DND-41 (cell line): ENCODE measurements at regions not wholly inside any gene's neighbourhood (a gene's known extent, or its start where the extent isn't known, plus 50 kb on each side); places are given as distances from the start of the nearest gene placed in this dataset.

ENCODE experiments used
- EZH2 ChIP-seq: IDR thresholded peaks from 3 replicates; pipeline ENCODE4 v1.6.1; 2012; ENCODE audit warnings: borderline replicate concordance, low read depth, mild to moderate bottlenecking, moderate library complexity, low read length, inconsistent platforms; ENCODE audit not compliant: severe bottlenecking
- TF ChIP-seq, protein P1 (sequence below): IDR thresholded peaks from 2 replicates; pipeline ENCODE4 v1.5.1; 2012; ENCODE audit warnings: borderline replicate concordance, low read length, moderate library complexity, mild to moderate bottlenecking; ENCODE audit not compliant: poor library complexity, severe bottlenecking; ENCODE audit errors: extremely low read depth

DNA sequence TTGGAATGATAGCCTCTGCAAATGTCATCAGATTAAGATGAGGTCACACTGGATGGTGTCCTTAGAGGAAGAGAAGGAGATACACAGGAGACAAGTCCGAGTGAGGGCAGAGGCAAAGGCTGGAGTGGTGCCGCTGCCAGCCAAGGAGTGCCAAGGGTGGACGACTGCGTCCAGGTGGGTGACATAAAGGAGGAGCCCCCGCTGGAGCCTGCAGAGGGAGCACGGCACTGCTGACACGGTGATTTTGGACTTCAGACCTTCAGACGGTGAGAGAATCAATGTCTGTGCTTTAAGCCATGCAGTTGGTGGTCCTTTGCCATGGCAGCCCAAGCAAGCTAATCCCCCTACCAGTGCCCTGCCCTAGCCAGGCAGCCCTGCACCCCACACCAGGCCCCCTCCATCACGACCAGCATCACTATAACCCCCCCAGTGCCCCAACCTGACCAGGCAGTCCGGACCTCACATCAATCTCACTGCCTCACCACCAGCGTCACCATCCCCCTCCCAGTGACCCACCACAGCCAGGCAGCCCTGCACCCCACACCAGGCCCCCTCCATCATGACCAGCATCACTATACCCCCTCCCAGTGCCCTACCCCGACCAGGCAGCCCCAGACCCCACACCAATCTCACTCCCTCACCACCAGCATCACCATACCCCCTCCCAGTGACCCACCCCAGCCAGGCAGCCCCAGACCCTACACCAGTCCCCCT, 130.0 kb downstream of the HMX1 start:
- TF ChIP-seq, protein P1, sequence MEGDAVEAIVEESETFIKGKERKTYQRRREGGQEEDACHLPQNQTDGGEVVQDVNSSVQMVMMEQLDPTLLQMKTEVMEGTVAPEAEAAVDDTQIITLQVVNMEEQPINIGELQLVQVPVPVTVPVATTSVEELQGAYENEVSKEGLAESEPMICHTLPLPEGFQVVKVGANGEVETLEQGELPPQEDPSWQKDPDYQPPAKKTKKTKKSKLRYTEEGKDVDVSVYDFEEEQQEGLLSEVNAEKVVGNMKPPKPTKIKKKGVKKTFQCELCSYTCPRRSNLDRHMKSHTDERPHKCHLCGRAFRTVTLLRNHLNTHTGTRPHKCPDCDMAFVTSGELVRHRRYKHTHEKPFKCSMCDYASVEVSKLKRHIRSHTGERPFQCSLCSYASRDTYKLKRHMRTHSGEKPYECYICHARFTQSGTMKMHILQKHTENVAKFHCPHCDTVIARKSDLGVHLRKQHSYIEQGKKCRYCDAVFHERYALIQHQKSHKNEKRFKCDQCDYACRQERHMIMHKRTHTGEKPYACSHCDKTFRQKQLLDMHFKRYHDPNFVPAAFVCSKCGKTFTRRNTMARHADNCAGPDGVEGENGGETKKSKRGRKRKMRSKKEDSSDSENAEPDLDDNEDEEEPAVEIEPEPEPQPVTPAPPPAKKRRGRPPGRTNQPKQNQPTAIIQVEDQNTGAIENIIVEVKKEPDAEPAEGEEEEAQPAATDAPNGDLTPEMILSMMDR, result no peak
- no peak for TF ChIP-seq EZH2
